Gastrocnemius medialis (tissue), 4 donors: ENCODE measurements at regions not wholly inside any gene's neighbourhood (a gene's known extent, or its start where the extent isn't known, plus 50 kb on each side); places are given as distances from the start of the nearest gene placed in this dataset.
A peak's percentile ranks its signal among the peaks of the same experiment; 100 is the strongest.

Experiments
- ATAC-seq, 2 donors: fragments of 150-250 bp; one replicate each; pipeline ENCODE4 v1.9.1; 2016
- DNase-seq, 2 donors: peaks; one replicate each; pipeline ENCODE4 v3.0.0-alpha.2; 2019
- H3K27ac ChIP-seq, 4 donors: fragments of 200-600 bp; sonication (generic); 1 replicate in 1 of 4; 2 replicates in 3 of 4; pipeline ENCODE4 v1.5.1; 2016 to 2018; ENCODE audit warnings: mild to moderate bottlenecking in 2 of 4, moderate library complexity in 1 of 4
- H3K27me3 ChIP-seq, 3 donors: fragments of 200-600 bp; sonication (generic) in 2 of 3; 1 replicate in 1 of 3; 2 replicates in 2 of 3; pipeline versions ENCODE4 v1.5.1 to v1.6.0; 2016 to 2019; ENCODE audit warnings: mild to moderate bottlenecking in 1 of 3, moderate library complexity in 1 of 3
- H3K36me3 ChIP-seq, 2 donors: fragments of 200-600 bp; sonication (generic) in 1 of 2; one replicate each; pipeline ENCODE4 v1.5.1; 2017 to 2018
- H3K4me1 ChIP-seq, 2 donors: fragments of 200-600 bp; sonication (generic) in 1 of 2; one replicate each; pipeline ENCODE4 v1.5.1; 2016 to 2017; ENCODE audit warnings: mild to moderate bottlenecking in 2 of 2
- H3K4me3 ChIP-seq, 4 donors: fragments of 200-600 bp; sonication (generic) in 3 of 4; 1 replicate in 1 of 4; 2 replicates in 3 of 4; pipeline ENCODE4 v1.5.1; 2016 to 2019; ENCODE audit warnings: mild to moderate bottlenecking in 2 of 4
- H3K9me3 ChIP-seq, 3 donors: fragments of 200-600 bp; sonication (generic) in 2 of 3; 1 replicate in 1 of 3; 2 replicates in 2 of 3; pipeline ENCODE4 v1.5.1; 2016 to 2019
- CTCF ChIP-seq, 5 experiments: fragments of 450-650 bp in 3 of 5; fragments of 200-600 bp in 2 of 5; sonication (generic) in 2 of 5; IDR thresholded peaks in 4 of 5; conservative IDR thresholded peaks in 1 of 5; 1 replicate in 4 of 5; 2 replicates in 1 of 5; pipeline ENCODE4 v1.5.1; 2016 to 2019; ENCODE audit warnings: antibody characterized with exemption in 5 of 5, mild to moderate bottlenecking in 3 of 5, moderate library complexity in 3 of 5
- POLR2A ChIP-seq, 2 donors: fragments of 450-650 bp; IDR thresholded peaks; one replicate each; pipeline ENCODE4 v1.6.1; 2017; ENCODE audit warnings: antibody characterized with exemption in 2 of 2, mild to moderate bottlenecking in 2 of 2, moderate library complexity in 2 of 2
- in situ Hi-C, 4 donors: fragments of 200-750 bp; cut with MboI; loops; one replicate each; pipeline versions ENCODE4 v1.15.0 to v1.8.0; 2017; ENCODE audit warnings: low sequenced_read_pairs in 4 of 4
- intact Hi-C: fragments of 100-400 bp; cut with DNase I; formaldehyde crosslinking; loops from one replicate; pipeline ENCODE4 v1.15.1; 2023; ENCODE audit warnings: low total_unique reads

GRCh38 chr13:80133631-80134261 lies 207.2 kb downstream of the SPRY2 start:
- Histone ChIP-seq H3K27me3 (no peaks in the 10 kb centered on the region), H3K36me3 (no peaks in the 10 kb centered on the region), H3K27ac (peak overlapping the region; percentile 62 to 79 (median 71)), H3K4me3 (peak overlapping the region; percentile 9 to 47 (median 38)), H3K4me1 (peaks cover 29 to 39% of the 10 kb centered on the region in 2 donors), H3K9me3 (no peaks in the 10 kb centered on the region)
- no peak for TF ChIP-seq CTCF (IDR thresholded peaks at IDR 0.05 in 4 of 5, conservative IDR thresholded peaks at IDR 0.05 in 1 of 5)
- TF ChIP-seq POLR2A (IDR thresholded peaks at IDR 0.05): no peak
- in situ Hi-C loops (loop anchor here in 1 of 4 donors (10.0 kb wide), 1 partner anchor 201 kb away; no protein-coding TSS in a partner anchor), intact Hi-C loops (loop anchor here (5.0 kb wide), 1 partner anchor 204 kb away; no protein-coding TSS in a partner anchor)
- DNase-seq (no peak), ATAC-seq (no peak)

GRCh38 chr13:80132741-80133601 lies 208.0 kb downstream of the SPRY2 start:
- in situ Hi-C loops (loop anchor here in 1 of 4 donors (10.0 kb wide), 1 partner anchor 202 kb away; no protein-coding TSS in a partner anchor), intact Hi-C loops (loop anchor here (5.0 kb wide), 1 partner anchor 204 kb away; no protein-coding TSS in a partner anchor)
- H3K36me3 ChIP-seq: no peaks in the 10 kb centered on the region
- peak in 1 of 2 donors; percentile 29 for TF ChIP-seq POLR2A (IDR thresholded peaks at IDR 0.05)
- TF ChIP-seq CTCF (IDR thresholded peaks at IDR 0.05 in 4 of 5, conservative IDR thresholded peaks at IDR 0.05 in 1 of 5): no peak
- H3K4me3 ChIP-seq: peak overlapping the region; percentile 9 to 47 (median 38)
- H3K9me3 ChIP-seq: no peaks in the 10 kb centered on the region
- peak overlapping the region; percentile 62 to 79 (median 71) for H3K27ac ChIP-seq
- DNase-seq (peak; percentile 59 to 62), ATAC-seq (peak; percentile 89 to 90)
- H3K27me3 ChIP-seq: no peaks in the 10 kb centered on the region
- H3K4me1 ChIP-seq: peaks cover 29 to 39% of the 10 kb centered on the region in 2 donors

DNA sequence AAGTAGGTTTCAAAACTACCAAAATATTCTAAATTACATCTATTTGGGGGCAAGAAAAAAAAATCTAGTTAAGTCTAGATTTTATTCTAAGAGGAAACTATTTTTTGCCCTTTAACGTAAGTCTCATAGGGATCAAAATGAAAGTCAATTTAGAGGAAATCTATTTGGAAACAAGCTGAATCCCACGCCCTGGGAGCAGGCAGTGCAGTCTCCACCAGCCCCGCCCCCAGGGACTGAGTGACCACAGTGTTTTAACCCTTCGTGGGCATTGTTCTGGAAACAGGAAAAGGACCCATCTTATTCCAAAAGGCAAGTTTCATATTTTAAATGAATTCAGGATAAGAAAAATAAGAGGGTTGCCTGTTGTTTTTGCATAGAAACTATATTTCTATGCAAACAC lies 209.7 kb downstream of the SPRY2 start:
- H3K4me1 ChIP-seq: peaks cover 29 to 39% of the 10 kb centered on the region in 2 donors
- H3K27ac ChIP-seq: peak overlapping the region; percentile 41 to 79 (median 65)
- peak overlapping the region; percentile 3 to 50 (median 32) for H3K4me3 ChIP-seq
- ATAC-seq (no peak), DNase-seq (peak; percentile 32 to 57)
- intact Hi-C loops: loop anchor here (5.0 kb wide), 1 partner anchor 206 kb away; no protein-coding TSS in a partner anchor
- no peaks in the 10 kb centered on the region for H3K27me3 ChIP-seq
- in situ Hi-C loops: loop anchor here in 1 of 4 donors (10.0 kb wide), 1 partner anchor 204 kb away; no protein-coding TSS in a partner anchor
- H3K9me3 ChIP-seq: no peaks in the 10 kb centered on the region
- no peaks in the 10 kb centered on the region for H3K36me3 ChIP-seq
- TF ChIP-seq CTCF (IDR thresholded peaks at IDR 0.05 in 4 of 5, conservative IDR thresholded peaks at IDR 0.05 in 1 of 5): no peak
- no peak for TF ChIP-seq POLR2A (IDR thresholded peaks at IDR 0.05)

- DNase-seq (no peak), ATAC-seq (no peak)
- Histone ChIP-seq H3K36me3 (no peaks in the 10 kb centered on the region), H3K4me1 (peaks cover 6 to 13% of the 10 kb centered on the region in 2 donors), H3K27ac (no peak overlapping the region), H3K4me3 (no peak overlapping the region), H3K27me3 (no peaks in the 10 kb centered on the region), H3K9me3 (no peaks in the 10 kb centered on the region)
- TF ChIP-seq CTCF (IDR thresholded peaks at IDR 0.05 in 4 of 5, conservative IDR thresholded peaks at IDR 0.05 in 1 of 5): no peak
- no peak for TF ChIP-seq POLR2A (IDR thresholded peaks at IDR 0.05)
- intact Hi-C loops: no loop called here
- in situ Hi-C loops: no loop called here
These were observed 214.4 kb downstream of the SPRY2 start for GRCh38 chr13:80126389-80127068.
